CD4-positive, alpha-beta memory T cell (primary cell): ENCODE measurements at regions not wholly inside any gene's neighbourhood (a gene's known extent, or its start where the extent isn't known, plus 50 kb on each side); places are given as distances from the start of the nearest gene placed in this dataset.

Experiments used
- CTCF ChIA-PET: fragments of 350-600 bp; sonication (Branson Sonifier 250); formaldehyde crosslinking; loops from one replicate; lab custom pipeline; 2021; ENCODE audit warnings: inconsistent platforms; ENCODE audit not compliant: partially characterized antibody; lab: Charles Lee
- POLR2A ChIA-PET: fragments of 350-600 bp; sonication (Branson Sonifier 250); formaldehyde crosslinking; loops from one replicate; lab custom pipeline; 2021; ENCODE audit not compliant: partially characterized antibody; lab: Charles Lee
- DNase-seq, 5 donors: peaks; one replicate each; pipeline versions ENCODE4 v3.0.0 to v3.0.0-alpha.2; 2020 to 2022; ENCODE audit warnings: mixed read lengths in 1 of 5
- H3K27ac ChIP-seq: one replicate; pipeline ENCODE4 v1.7.0; 2013; ENCODE audit warnings: low read depth, low read length
- H3K27me3 ChIP-seq: 2 replicates; pipeline ENCODE4 v1.7.0; 2013; ENCODE audit warnings: mild to moderate bottlenecking, low read length, moderate library complexity; ENCODE audit not compliant: insufficient read depth
- H3K36me3 ChIP-seq: 2 replicates; pipeline ENCODE4 v1.7.0; 2013; ENCODE audit warnings: mild to moderate bottlenecking, low read length, moderate library complexity; ENCODE audit not compliant: insufficient read depth
- H3K4me1 ChIP-seq: 2 replicates; pipeline ENCODE4 v1.7.0; 2013; ENCODE audit warnings: mild to moderate bottlenecking, low read length, moderate library complexity; ENCODE audit not compliant: insufficient read depth
- H3K4me3 ChIP-seq, 2 donors: one replicate each; pipeline ENCODE4 v1.7.0; 2013; ENCODE audit warnings: low read length in 2 of 2, mild to moderate bottlenecking in 1 of 2
- H3K9me3 ChIP-seq, 2 donors: one replicate each; pipeline ENCODE4 v1.7.0; 2013; ENCODE audit warnings: low read length in 2 of 2, control low read depth in 1 of 2; ENCODE audit not compliant: control insufficient read depth in 1 of 2
- H3K27ac Mint-ChIP-seq, 7 donors: one replicate each; pipeline ENCODE4 v1.8.0; 2020 to 2021; ENCODE audit warnings: mixed read lengths in 7 of 7, mild to moderate bottlenecking in 6 of 7, inconsistent platforms in 3 of 7, moderate library complexity in 3 of 7
- H3K27me3 Mint-ChIP-seq, 2 donors: one replicate each; pipeline ENCODE4 v1.8.0; 2020 to 2021; ENCODE audit warnings: mixed read lengths in 2 of 2
- H3K36me3 Mint-ChIP-seq, 2 donors: one replicate each; pipeline ENCODE4 v1.8.0; 2020 to 2021; ENCODE audit warnings: mixed read lengths in 2 of 2, inconsistent platforms in 1 of 2, mild to moderate bottlenecking in 1 of 2
- H3K4me1 Mint-ChIP-seq, 4 donors: one replicate each; pipeline ENCODE4 v1.8.0; 2020 to 2021; ENCODE audit warnings: mixed read lengths in 4 of 4, mild to moderate bottlenecking in 1 of 4
- H3K4me3 Mint-ChIP-seq, 8 donors: one replicate each; pipeline ENCODE4 v1.8.0; 2020 to 2021; ENCODE audit warnings: mixed read lengths in 8 of 8, mild to moderate bottlenecking in 7 of 8, moderate library complexity in 6 of 8, inconsistent platforms in 3 of 8
- H3K9me3 Mint-ChIP-seq, 8 donors: one replicate each; pipeline ENCODE4 v1.8.0; 2020 to 2021; ENCODE audit warnings: mixed read lengths in 8 of 8, mild to moderate bottlenecking in 5 of 8, inconsistent platforms in 3 of 8, moderate library complexity in 1 of 8
- intact Hi-C: fragments of 100-400 bp; cut with micrococcal nuclease; formaldehyde crosslinking; loops from one replicate; pipeline ENCODE4 v1.15.1; 2023

GRCh38 chr1:30329802-30330557, 393.4 kb downstream of the MATN1 start:
- no peaks in the 10 kb centered on the region for H3K4me1 ChIP-seq
- no peaks in the 10 kb centered on the region for H3K4me1 Mint-ChIP-seq
- no peaks in the 10 kb centered on the region for H3K36me3 ChIP-seq
- peaks cover 4 to 18% of the 10 kb centered on the region in 2 donors for H3K27me3 Mint-ChIP-seq
- no peaks in the 10 kb centered on the region for H3K9me3 Mint-ChIP-seq
- H3K4me3 ChIP-seq: no peak overlapping the region
- no peaks in the 10 kb centered on the region for H3K36me3 Mint-ChIP-seq
- ChIA-PET CTCF (no interaction called here), POLR2A (no interaction called here)
- no peak overlapping the region for H3K4me3 Mint-ChIP-seq
- H3K27ac Mint-ChIP-seq: no peak overlapping the region
- no peaks in the 10 kb centered on the region for H3K9me3 ChIP-seq
- no peak overlapping the region for H3K27ac ChIP-seq
- intact Hi-C loops: no loop called here
- H3K27me3 ChIP-seq: no peaks in the 10 kb centered on the region
- no peak for DNase-seq

DNA sequence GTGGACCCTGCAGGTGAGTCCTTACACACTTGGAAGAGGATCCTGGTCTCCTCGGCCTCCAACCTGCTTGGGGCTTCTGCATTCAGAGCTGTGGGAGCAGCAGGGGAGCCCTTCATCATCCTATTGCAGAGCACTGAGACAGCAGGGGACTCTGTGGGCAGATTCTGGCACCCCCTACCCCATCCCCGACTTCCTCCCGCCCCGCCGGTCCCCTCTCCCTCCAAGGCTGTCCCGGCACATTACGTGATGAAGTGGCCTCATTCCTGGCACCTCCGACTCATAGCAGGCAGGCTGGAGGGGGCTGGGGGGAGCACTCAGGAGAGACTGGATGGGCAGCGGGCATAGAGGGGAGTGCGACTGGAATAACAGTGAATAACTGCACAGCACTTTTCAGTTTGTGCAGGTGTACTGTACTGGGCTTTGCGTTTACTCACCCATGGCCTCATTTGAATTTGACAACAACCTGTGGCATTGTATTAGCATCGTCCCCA, 394.1 kb downstream of the MATN1 start:
- POLR2A ChIA-PET: no interaction called here
- intact Hi-C loops: no loop called here
- no peaks in the 10 kb centered on the region for H3K4me1 ChIP-seq
- Mint-ChIP-seq H3K27ac (no peak overlapping the region), H3K4me1 (no peaks in the 10 kb centered on the region), H3K9me3 (no peaks in the 10 kb centered on the region), H3K27me3 (peaks cover 6 to 18% of the 10 kb centered on the region in 2 donors), H3K36me3 (no peaks in the 10 kb centered on the region), H3K4me3 (no peak overlapping the region)
- DNase-seq: no peak
- H3K27me3 ChIP-seq: no peaks in the 10 kb centered on the region
- H3K9me3 ChIP-seq: no peaks in the 10 kb centered on the region
- CTCF ChIA-PET: no interaction called here
- no peak overlapping the region for H3K4me3 ChIP-seq
- H3K36me3 ChIP-seq: no peaks in the 10 kb centered on the region
- H3K27ac ChIP-seq: no peak overlapping the region

GRCh38 chr1:30328401-30329262, 394.8 kb downstream of the MATN1 start:
- Histone ChIP-seq H3K36me3 (no peaks in the 10 kb centered on the region), H3K9me3 (no peaks in the 10 kb centered on the region), H3K27me3 (no peaks in the 10 kb centered on the region), H3K4me1 (no peaks in the 10 kb centered on the region), H3K27ac (no peak overlapping the region), H3K4me3 (no peak overlapping the region)
- H3K36me3 Mint-ChIP-seq: no peaks in the 10 kb centered on the region
- CTCF ChIA-PET: no interaction called here
- peaks cover 8 to 18% of the 10 kb centered on the region in 2 donors for H3K27me3 Mint-ChIP-seq
- DNase-seq: no peak
- intact Hi-C loops: no loop called here
- POLR2A ChIA-PET: no interaction called here
- no peak overlapping the region for H3K27ac Mint-ChIP-seq
- no peak overlapping the region for H3K4me3 Mint-ChIP-seq
- no peaks in the 10 kb centered on the region for H3K9me3 Mint-ChIP-seq
- H3K4me1 Mint-ChIP-seq: no peaks in the 10 kb centered on the region

DNA sequence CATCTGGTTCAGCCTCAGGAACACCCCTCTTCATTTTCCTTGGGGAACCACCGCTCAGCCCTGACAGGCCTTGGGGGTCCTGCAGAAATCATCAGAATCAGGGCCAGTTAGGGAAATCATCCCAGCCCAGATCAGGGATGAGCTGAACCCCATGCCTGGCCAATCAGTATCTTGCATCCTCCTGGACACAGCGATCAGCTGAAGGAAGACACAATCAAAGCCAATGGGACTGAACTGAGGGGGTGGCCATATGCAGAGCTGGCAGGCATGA, 395.4 kb downstream of the MATN1 start:
- Histone ChIP-seq H3K4me1 (no peaks in the 10 kb centered on the region), H3K9me3 (no peaks in the 10 kb centered on the region), H3K36me3 (no peaks in the 10 kb centered on the region), H3K27ac (no peak overlapping the region), H3K27me3 (no peaks in the 10 kb centered on the region), H3K4me3 (no peak overlapping the region)
- no peak overlapping the region for H3K4me3 Mint-ChIP-seq
- H3K4me1 Mint-ChIP-seq: no peaks in the 10 kb centered on the region
- H3K27me3 Mint-ChIP-seq: peaks cover 9 to 18% of the 10 kb centered on the region in 2 donors
- no peak for DNase-seq
- H3K9me3 Mint-ChIP-seq: no peaks in the 10 kb centered on the region
- intact Hi-C loops: no loop called here
- ChIA-PET CTCF (no interaction called here), POLR2A (no interaction called here)
- H3K36me3 Mint-ChIP-seq: no peaks in the 10 kb centered on the region
- no peak overlapping the region for H3K27ac Mint-ChIP-seq

GRCh38 chr1:30327370-30328099, 395.9 kb downstream of the MATN1 start:
- intact Hi-C loops: no loop called here
- Histone ChIP-seq H3K27me3 (no peaks in the 10 kb centered on the region), H3K4me3 (no peak overlapping the region), H3K4me1 (no peaks in the 10 kb centered on the region), H3K9me3 (no peaks in the 10 kb centered on the region), H3K27ac (no peak overlapping the region), H3K36me3 (no peaks in the 10 kb centered on the region)
- no peaks in the 10 kb centered on the region for H3K9me3 Mint-ChIP-seq
- H3K36me3 Mint-ChIP-seq: no peaks in the 10 kb centered on the region
- H3K4me3 Mint-ChIP-seq: no peak overlapping the region
- H3K4me1 Mint-ChIP-seq: no peaks in the 10 kb centered on the region
- no peak for DNase-seq
- ChIA-PET CTCF (no interaction called here), POLR2A (no interaction called here)
- peaks cover 13 to 18% of the 10 kb centered on the region in 2 donors for H3K27me3 Mint-ChIP-seq
- peak overlapping the region in 1 of 7 donors; percentile 16 for H3K27ac Mint-ChIP-seq

- Mint-ChIP-seq H3K27me3 (peaks cover 15% of the 10 kb centered on the region in 2 donors), H3K27ac (no peak overlapping the region), H3K4me3 (no peak overlapping the region), H3K4me1 (no peaks in the 10 kb centered on the region), H3K9me3 (no peaks in the 10 kb centered on the region), H3K36me3 (no peaks in the 10 kb centered on the region)
- ChIA-PET CTCF (no interaction called here), POLR2A (no interaction called here)
- Histone ChIP-seq H3K4me3 (no peak overlapping the region), H3K9me3 (no peaks in the 10 kb centered on the region), H3K4me1 (no peaks in the 10 kb centered on the region), H3K27me3 (no peaks in the 10 kb centered on the region), H3K36me3 (no peaks in the 10 kb centered on the region), H3K27ac (no peak overlapping the region)
- intact Hi-C loops: no loop called here
- no peak for DNase-seq
Measured at GRCh38 chr1:30325999-30326398, 397.4 kb downstream of the MATN1 start.
